PC-3 (cell line): ENCODE measurements at regions not wholly inside any gene's neighbourhood (a gene's known extent, or its start where the extent isn't known, plus 50 kb on each side); places are given as distances from the start of the nearest gene placed in this dataset.

Source experiments
- EZH2 ChIP-seq: fragments of 300-600 bp; sonication (generic); IDR thresholded peaks from one replicate; pipeline ENCODE4 v1.6.1; 2017; ENCODE audit warnings: antibody characterized with exemption, mild to moderate bottlenecking, low read length; ENCODE audit not compliant: unreplicated experiment
- EZH2phosphoT487 ChIP-seq: fragments of 300-600 bp; sonication (generic); IDR thresholded peaks from 2 replicates; pipeline ENCODE4 v1.6.1; 2018; ENCODE audit warnings: mild to moderate bottlenecking, antibody characterized with exemption, low read length, borderline replicate concordance
- TF ChIP-seq, protein P1 (sequence below): fragments of 300-600 bp; sonication (generic); conservative IDR thresholded peaks from 2 replicates; pipeline ENCODE4 v1.5.1; 2017; ENCODE audit warnings: antibody characterized with exemption, low read depth, mild to moderate bottlenecking, low read length

DNA sequence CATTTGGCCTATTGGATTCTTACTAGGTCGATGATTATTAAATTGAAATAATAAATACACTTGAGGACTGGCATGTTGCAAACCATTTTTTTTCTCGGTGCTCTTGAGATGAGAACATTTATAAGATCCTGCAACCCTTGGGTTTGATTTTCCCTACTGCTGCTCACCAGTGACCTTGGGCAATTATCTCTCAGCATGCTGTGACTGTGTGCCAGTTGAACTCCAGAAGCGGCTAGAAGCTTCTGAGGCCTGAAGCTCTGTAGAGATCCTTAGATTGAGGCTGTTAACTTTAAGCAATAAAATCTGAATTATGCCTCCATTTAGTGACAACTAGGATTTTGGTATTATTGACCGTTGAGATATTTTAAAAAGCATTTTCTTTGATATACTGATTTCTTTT, 489.8 kb downstream of the MAT2B start:
- TF ChIP-seq EZH2 (no peak), EZH2phosphoT487 (no peak)
- TF ChIP-seq, protein P1, sequence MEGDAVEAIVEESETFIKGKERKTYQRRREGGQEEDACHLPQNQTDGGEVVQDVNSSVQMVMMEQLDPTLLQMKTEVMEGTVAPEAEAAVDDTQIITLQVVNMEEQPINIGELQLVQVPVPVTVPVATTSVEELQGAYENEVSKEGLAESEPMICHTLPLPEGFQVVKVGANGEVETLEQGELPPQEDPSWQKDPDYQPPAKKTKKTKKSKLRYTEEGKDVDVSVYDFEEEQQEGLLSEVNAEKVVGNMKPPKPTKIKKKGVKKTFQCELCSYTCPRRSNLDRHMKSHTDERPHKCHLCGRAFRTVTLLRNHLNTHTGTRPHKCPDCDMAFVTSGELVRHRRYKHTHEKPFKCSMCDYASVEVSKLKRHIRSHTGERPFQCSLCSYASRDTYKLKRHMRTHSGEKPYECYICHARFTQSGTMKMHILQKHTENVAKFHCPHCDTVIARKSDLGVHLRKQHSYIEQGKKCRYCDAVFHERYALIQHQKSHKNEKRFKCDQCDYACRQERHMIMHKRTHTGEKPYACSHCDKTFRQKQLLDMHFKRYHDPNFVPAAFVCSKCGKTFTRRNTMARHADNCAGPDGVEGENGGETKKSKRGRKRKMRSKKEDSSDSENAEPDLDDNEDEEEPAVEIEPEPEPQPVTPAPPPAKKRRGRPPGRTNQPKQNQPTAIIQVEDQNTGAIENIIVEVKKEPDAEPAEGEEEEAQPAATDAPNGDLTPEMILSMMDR, result no peak
